HepG2 (cell line): ENCODE measurements at regions not wholly inside any gene's neighbourhood (a gene's known extent, or its start where the extent isn't known, plus 50 kb on each side); places are given as distances from the start of the nearest gene placed in this dataset.
A peak's percentile ranks its signal among the peaks of the same experiment; 100 is the strongest.

ENCODE experiments used
- ATAC-seq: fragments of 200-7000 bp; cut with Tn5 transposase; 3 replicates; pipeline ENCODE4 v1.9.1; 2020; ENCODE audit warnings: mild to moderate bottlenecking, moderate library complexity
- BruUV-seq: library from RNA; stranded (reverse); fragments of 400-500 nt; replicated peaks from 2 replicates; lab custom pipeline; 2021; lab: Mats Ljungman, UMichigan
- CTCF ChIA-PET: fragments of 300-600 bp; formaldehyde crosslinking; extraction: SDS; loops from one replicate; lab custom pipeline; 2021; ENCODE audit warnings: low total read pairs, inconsistent platforms, low intra/inter-chr PET ratio; lab: Yijun Ruan, JAX
- POLR2A ChIA-PET: fragments of 350-600 bp; sonication (Branson Sonifier 250); formaldehyde crosslinking; loops from one replicate; lab custom pipeline; 2020; ENCODE audit warnings: antibody characterized with exemption, inconsistent platforms; lab: Yijun Ruan, JAX
- DNase-seq: peaks from one replicate; pipeline ENCODE4 v3.0.0-alpha.2; 2015; ENCODE audit warnings: low spot score
- FAIRE-seq: peaks from 3 replicates; lab custom pipeline; 2011; peaks lifted over from hg19 to GRCh38; lab: Jason Lieb, UNC
- H2AFZ ChIP-seq: one replicate; pipeline ENCODE4 v1.6.1; 2011; ENCODE audit warnings: low read length, inconsistent platforms
- H3K27ac ChIP-seq: fragments of 300-600 bp; 3 replicates; pipeline ENCODE4 v1.8.0; 2011; ENCODE audit warnings: mixed run types, mild to moderate bottlenecking, mixed read lengths, low read length, inconsistent platforms; ENCODE audit not compliant: insufficient read depth; ENCODE audit errors: extremely low read length
- H3K27me3 ChIP-seq, 2 experiments: fragments of 200-600 bp in 1 of 2; 2 replicates in 1 of 2; 3 replicates in 1 of 2; pipeline versions ENCODE4 v1.6.0 to v1.8.0; 2011; ENCODE audit warnings: low read length in 2 of 2, mild to moderate bottlenecking in 2 of 2, moderate library complexity in 2 of 2, inconsistent platforms in 1 of 2; ENCODE audit not compliant: insufficient read depth in 2 of 2, control insufficient read depth in 1 of 2
- H3K36me3 ChIP-seq, 2 experiments: fragments of 200-600 bp in 1 of 2; replicated peaks in 1 of 2; 2 replicates in 1 of 2; 3 replicates in 1 of 2; pipeline versions ENCODE4 v1.5.1 to v1.8.0; 2011; ENCODE audit warnings: low read length in 2 of 2, inconsistent platforms in 1 of 2; ENCODE audit not compliant: insufficient read depth in 2 of 2, control insufficient read depth in 1 of 2
- H3K4me1 ChIP-seq: 2 replicates; pipeline ENCODE4 v1.5.1; 2012; ENCODE audit warnings: low read length, inconsistent platforms; ENCODE audit not compliant: insufficient read depth
- H3K4me2 ChIP-seq: 2 replicates; pipeline ENCODE4 v1.6.0; 2011; ENCODE audit warnings: low read depth, low read length, inconsistent platforms
- H3K4me3 ChIP-seq, 3 experiments: fragments of 200-600 bp in 1 of 3; sonication (generic), shearing (Covaris generic) in 1 of 3; replicated peaks in 1 of 3; 2 replicates each; pipeline ENCODE4 v1.5.1; 2011 to 2016; ENCODE audit warnings: low read length in 3 of 3, inconsistent platforms in 2 of 3, low read depth in 2 of 3, mild to moderate bottlenecking in 2 of 3, control low read depth in 1 of 3, mixed read lengths in 1 of 3; ENCODE audit not compliant: insufficient read depth in 1 of 3
- H3K79me2 ChIP-seq: one replicate; pipeline ENCODE4 v1.6.1; 2011; ENCODE audit warnings: low read length, inconsistent platforms; ENCODE audit not compliant: insufficient read depth
- H3K9ac ChIP-seq: 2 replicates; pipeline ENCODE4 v1.6.0; 2011; ENCODE audit warnings: mild to moderate bottlenecking, low read depth, low read length, inconsistent platforms; ENCODE audit not compliant: insufficient read depth
- H3K9me3 ChIP-seq: 2 replicates; pipeline ENCODE4 v1.5.1; 2012; ENCODE audit warnings: mild to moderate bottlenecking, low read length
- H4K20me1 ChIP-seq: 2 replicates; pipeline ENCODE4 v1.6.0; 2011; ENCODE audit warnings: inconsistent platforms, mild to moderate bottlenecking, low read length, moderate library complexity; ENCODE audit not compliant: insufficient read depth
- DNMT1 ChIP-seq: sonication (generic); formaldehyde crosslinking; IDR thresholded peaks from 2 replicates; pipeline ENCODE4 v1.5.1; 2020; ENCODE audit warnings: mild to moderate bottlenecking, missing genetic modification reagents
- HMG20A ChIP-seq: IDR thresholded peaks from 2 replicates; pipeline ENCODE4 v1.6.1; 2016; ENCODE audit warnings: borderline replicate concordance
- LCORL ChIP-seq, 2 experiments: fragments of 450-650 bp in 1 of 2; sonication (generic) in 1 of 2; formaldehyde crosslinking in 1 of 2; IDR thresholded peaks; 2 replicates each; pipeline versions ENCODE4 v1.5.0 to v1.6.1; 2017 to 2020; ENCODE audit warnings: antibody characterized with exemption in 1 of 2, missing genetic modification reagents in 1 of 2
- MYC ChIP-seq: sonication (generic); formaldehyde crosslinking; IDR thresholded peaks from 2 replicates; pipeline ENCODE4 v1.9.0; 2021; ENCODE audit warnings: missing genetic modification reagents, borderline replicate concordance
- THRA ChIP-seq: sonication (generic); formaldehyde crosslinking; IDR thresholded peaks from 2 replicates; pipeline ENCODE4 v1.4.0; 2020; ENCODE audit warnings: missing genetic modification reagents, borderline replicate concordance
- ZNF761 ChIP-seq: sonication (generic); formaldehyde crosslinking; conservative IDR thresholded peaks from 2 replicates; pipeline ENCODE4 v1.4.0; 2020; ENCODE audit warnings: mild to moderate bottlenecking, missing genetic modification reagents
- ZNF766 ChIP-seq: sonication (generic); formaldehyde crosslinking; IDR thresholded peaks from 2 replicates; pipeline ENCODE4 v1.5.0; 2020; ENCODE audit warnings: missing genetic modification reagents, borderline replicate concordance
- WGBS: methylation state at CpG from one replicate; pipeline ENCODE4 v1.1.6; 2017; ENCODE audit warnings: low lambda C conversion rate; 5-methylcytosine and 5-hydroxymethylcytosine counted together
- in situ Hi-C: cut with HindIII; loops from 2 replicates; pipeline ENCODE4 v1.10.0; 2017; ENCODE audit warnings: low pct_unique_long_range_greater_than_20kb; ENCODE audit not compliant: extremely low pct_ligation_motif_present
- intact Hi-C: fragments of 100-400 bp; cut with micrococcal nuclease; formaldehyde crosslinking; loops from one replicate; pipeline ENCODE4 v1.10.0; 2022; ENCODE audit not compliant: unreplicated experiment
- TF ChIP-seq, protein P1 (sequence below): IDR thresholded peaks from 2 replicates; pipeline ENCODE4 v1.6.1; 2016; ENCODE audit warnings: low read depth, control low read depth

DNA sequence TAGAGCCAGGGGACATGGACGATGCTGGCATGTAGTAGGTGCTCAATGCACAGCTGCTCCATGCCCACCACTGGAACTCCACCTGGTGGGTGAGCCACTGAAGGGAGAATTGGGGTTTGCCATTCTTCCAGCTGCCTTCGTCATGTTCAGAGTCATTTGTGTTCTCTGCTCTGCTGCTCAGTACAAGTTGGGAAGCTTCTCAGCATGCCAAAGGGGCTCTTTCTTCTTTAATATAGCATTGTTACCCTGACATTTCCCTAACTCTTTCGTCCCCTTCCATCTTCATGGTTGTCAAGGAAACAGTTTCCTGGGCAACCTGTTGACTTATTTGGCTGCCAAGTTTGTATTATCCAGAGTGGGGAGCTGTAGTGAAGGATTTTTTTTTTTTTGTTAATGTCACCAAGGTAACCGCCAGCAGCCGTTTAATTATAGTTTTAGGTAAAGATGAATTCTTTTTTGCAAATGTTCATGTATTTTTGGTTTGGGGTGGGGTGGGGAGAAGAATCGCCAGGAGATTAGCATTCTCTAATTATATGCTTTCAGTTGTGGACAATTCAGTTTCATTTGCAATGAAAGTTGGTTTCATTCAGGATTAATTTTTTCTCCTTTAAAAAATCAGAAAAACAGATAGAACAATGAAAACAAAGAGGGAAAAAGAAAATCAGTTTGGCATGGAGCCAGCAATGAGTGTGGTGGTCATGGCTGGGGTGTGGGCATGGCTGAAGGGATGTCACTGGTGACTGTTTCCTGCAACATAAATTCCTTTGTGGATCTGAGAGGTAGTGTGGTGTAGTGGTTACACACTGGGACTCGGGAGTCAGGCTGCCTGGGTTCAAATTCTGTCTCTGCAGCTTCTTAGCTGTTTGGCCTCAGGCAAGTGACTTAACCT is 73.0 kb upstream of the KCNG1 start:
- H3K27me3 ChIP-seq: peaks cover 6 to 39% of the 10 kb centered on the region in 2 experiments; a peak in 3 of 5 replicates
- POLR2A ChIA-PET: no interaction called here
- no peak overlapping the region for H3K4me2 ChIP-seq
- H3K9ac ChIP-seq: no peak overlapping the region
- in situ Hi-C loops: no loop called here
- no peak overlapping the region for H3K27ac ChIP-seq
- H3K79me2 ChIP-seq: no peaks in the 10 kb centered on the region
- no peaks in the 10 kb centered on the region for H4K20me1 ChIP-seq
- TF ChIP-seq LCORL (IDR thresholded peaks at IDR 0.05) (0 out of 2 replicates have a peak, but pooled peaks have one; percentile 31), LCORL (CRISPR knock-in tag; IDR thresholded peaks at IDR 0.05) (no peak), ZNF761 (CRISPR knock-in tag) (no peak), DNMT1 (CRISPR knock-in tag) (no peak), ZNF766 (CRISPR knock-in tag) (no peak), MYC (CRISPR knock-in tag) (no peak), THRA (no peak), HMG20A (CRISPR knock-in tag) (no peak)
- TF ChIP-seq, protein P1, sequence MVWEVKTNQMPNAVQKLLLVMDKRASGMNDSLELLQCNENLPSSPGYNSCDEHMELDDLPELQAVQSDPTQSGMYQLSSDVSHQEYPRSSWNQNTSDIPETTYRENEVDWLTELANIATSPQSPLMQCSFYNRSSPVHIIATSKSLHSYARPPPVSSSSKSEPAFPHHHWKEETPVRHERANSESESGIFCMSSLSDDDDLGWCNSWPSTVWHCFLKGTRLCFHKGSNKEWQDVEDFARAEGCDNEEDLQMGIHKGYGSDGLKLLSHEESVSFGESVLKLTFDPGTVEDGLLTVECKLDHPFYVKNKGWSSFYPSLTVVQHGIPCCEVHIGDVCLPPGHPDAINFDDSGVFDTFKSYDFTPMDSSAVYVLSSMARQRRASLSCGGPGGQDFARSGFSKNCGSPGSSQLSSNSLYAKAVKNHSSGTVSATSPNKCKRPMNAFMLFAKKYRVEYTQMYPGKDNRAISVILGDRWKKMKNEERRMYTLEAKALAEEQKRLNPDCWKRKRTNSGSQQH: no peak
- no peaks in the 10 kb centered on the region for H3K36me3 ChIP-seq
- FAIRE-seq: no peak
- intact Hi-C loops: no loop called here
- no peak overlapping the region for H2AFZ ChIP-seq
- H3K4me3 ChIP-seq: no peak overlapping the region
- no TSS peak for BruUV-seq
- no peak for DNase-seq
- no peak for ATAC-seq
- H3K4me1 ChIP-seq: no peaks in the 10 kb centered on the region
- 29% methylated on average over 7 of the region's 7 CpGs for WGBS
- H3K9me3 ChIP-seq: no peaks in the 10 kb centered on the region
- CTCF ChIA-PET: no interaction called here
